ENCODE measurements at regions not wholly inside any gene's neighbourhood (a gene's known extent, or its start where the extent isn't known, plus 50 kb on each side); places are given as distances from the start of the nearest gene placed in this dataset.

GRCh38 chr2:181341855-181342600 lies 115.2 kb upstream of the ITGA4 start:
- no peak for DNase-seq (ENCODE audit: low spot score)

GRCh38 chr2:181348107-181348837 lies 108.9 kb upstream of the ITGA4 start:
- DNase-seq (ENCODE audit: low spot score), result no peak

- no peak for DNase-seq (ENCODE audit: low spot score)
These were observed 105.0 kb upstream of the ITGA4 start for GRCh38 chr2:181352158-181352557.

GRCh38 chr2:181354626-181355025 lies 102.6 kb upstream of the ITGA4 start:
- DNase-seq (ENCODE audit: low spot score), result no peak

- DNase-seq (ENCODE audit: low spot score), result no peak
These were observed 100.6 kb upstream of the ITGA4 start for GRCh38 chr2:181356526-181357130.

- DNase-seq (ENCODE audit: low spot score), result no peak
These were observed 99.2 kb upstream of the ITGA4 start for GRCh38 chr2:181357979-181358378.

GRCh38 chr2:181362561-181362960 lies 94.6 kb upstream of the ITGA4 start:
- DNase-seq (ENCODE audit: low spot score), result no peak

GRCh38 chr2:181363164-181363563 lies 94.0 kb upstream of the ITGA4 start:
- no peak for DNase-seq (ENCODE audit: low spot score)

GRCh38 chr2:181364492-181365170 lies 92.6 kb upstream of the ITGA4 start:
- DNase-seq (ENCODE audit: low spot score), result no peak

GRCh38 chr2:181366675-181367175 lies 90.5 kb upstream of the ITGA4 start:
- DNase-seq (ENCODE audit: low spot score), result no peak

- DNase-seq (ENCODE audit: low spot score), result no peak
These were observed 89.8 kb upstream of the ITGA4 start for GRCh38 chr2:181367411-181367810.

- DNase-seq (ENCODE audit: low spot score), result no peak
These were observed 89.2 kb upstream of the ITGA4 start for GRCh38 chr2:181367906-181368435.

- no peak for DNase-seq (ENCODE audit: low spot score)
These were observed 87.1 kb upstream of the ITGA4 start for GRCh38 chr2:181370126-181370525.

GRCh38 chr2:181371195-181371594 lies 86.0 kb upstream of the ITGA4 start:
- DNase-seq (ENCODE audit: low spot score), result no peak

GRCh38 chr2:181371782-181372645 lies 85.2 kb upstream of the ITGA4 start:
- no peak for DNase-seq (ENCODE audit: low spot score)

GRCh38 chr2:181372646-181373040 lies 84.5 kb upstream of the ITGA4 start:
- no peak for DNase-seq (ENCODE audit: low spot score)

GRCh38 chr2:181374781-181375675 lies 82.2 kb upstream of the ITGA4 start:
- DNase-seq (ENCODE audit: low spot score), result no peak

- no peak for DNase-seq (ENCODE audit: low spot score)
These were observed 80.7 kb upstream of the ITGA4 start for GRCh38 chr2:181376442-181376841.

- no peak for DNase-seq (ENCODE audit: low spot score)
These were observed 80.2 kb upstream of the ITGA4 start for GRCh38 chr2:181376999-181377398.

GRCh38 chr2:181378491-181378890 lies 78.7 kb upstream of the ITGA4 start:
- DNase-seq (ENCODE audit: low spot score), result no peak
